ENCODE measurements at regions not wholly inside any gene's neighbourhood (a gene's known extent, or its start where the extent isn't known, plus 50 kb on each side); places are given as distances from the start of the nearest gene placed in this dataset.

DNA sequence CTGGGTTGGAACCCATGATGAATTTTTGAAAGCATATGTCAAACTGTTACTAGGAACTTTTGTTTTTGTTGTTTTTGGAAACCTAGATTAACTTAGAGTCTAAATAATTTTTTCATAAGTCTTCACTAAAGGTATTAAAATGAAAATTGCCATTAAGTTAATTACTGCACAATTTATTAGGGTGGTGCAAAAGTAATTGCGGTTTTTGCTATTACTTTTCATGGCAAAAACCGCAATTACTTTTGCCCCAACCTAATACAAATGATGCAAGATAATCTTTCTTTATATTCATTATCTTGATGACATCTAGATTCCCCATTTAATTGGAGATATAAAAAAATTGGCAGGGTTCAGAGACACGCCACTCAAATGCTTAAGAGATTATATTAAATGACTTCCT lies 145.0 kb upstream of the PKP2 start:
- TF ChIP-seq, protein P1, sequence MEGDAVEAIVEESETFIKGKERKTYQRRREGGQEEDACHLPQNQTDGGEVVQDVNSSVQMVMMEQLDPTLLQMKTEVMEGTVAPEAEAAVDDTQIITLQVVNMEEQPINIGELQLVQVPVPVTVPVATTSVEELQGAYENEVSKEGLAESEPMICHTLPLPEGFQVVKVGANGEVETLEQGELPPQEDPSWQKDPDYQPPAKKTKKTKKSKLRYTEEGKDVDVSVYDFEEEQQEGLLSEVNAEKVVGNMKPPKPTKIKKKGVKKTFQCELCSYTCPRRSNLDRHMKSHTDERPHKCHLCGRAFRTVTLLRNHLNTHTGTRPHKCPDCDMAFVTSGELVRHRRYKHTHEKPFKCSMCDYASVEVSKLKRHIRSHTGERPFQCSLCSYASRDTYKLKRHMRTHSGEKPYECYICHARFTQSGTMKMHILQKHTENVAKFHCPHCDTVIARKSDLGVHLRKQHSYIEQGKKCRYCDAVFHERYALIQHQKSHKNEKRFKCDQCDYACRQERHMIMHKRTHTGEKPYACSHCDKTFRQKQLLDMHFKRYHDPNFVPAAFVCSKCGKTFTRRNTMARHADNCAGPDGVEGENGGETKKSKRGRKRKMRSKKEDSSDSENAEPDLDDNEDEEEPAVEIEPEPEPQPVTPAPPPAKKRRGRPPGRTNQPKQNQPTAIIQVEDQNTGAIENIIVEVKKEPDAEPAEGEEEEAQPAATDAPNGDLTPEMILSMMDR (IDR thresholded peaks at IDR 0.05; ENCODE audit: low read depth, low read length) = no peak
- TF ChIP-seq, protein P2, sequence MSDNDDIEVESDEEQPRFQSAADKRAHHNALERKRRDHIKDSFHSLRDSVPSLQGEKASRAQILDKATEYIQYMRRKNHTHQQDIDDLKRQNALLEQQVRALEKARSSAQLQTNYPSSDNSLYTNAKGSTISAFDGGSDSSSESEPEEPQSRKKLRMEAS (IDR thresholded peaks at IDR 0.05; ENCODE audit: low read depth, low read length) = no peak
- no peak for TF ChIP-seq POLR2A (IDR thresholded peaks at IDR 0.05; ENCODE audit: extremely low read depth, insufficient read length)

All from NB4 (cell line).